Neutrophil (primary cell): ENCODE measurements at regions not wholly inside any gene's neighbourhood (a gene's known extent, or its start where the extent isn't known, plus 50 kb on each side); places are given as distances from the start of the nearest gene placed in this dataset.

Source experiments
- H3K27ac ChIP-seq: fragments of 200-600 bp; sonication (generic); 2 replicates; pipeline ENCODE4 v1.5.1; 2016; ENCODE audit warnings: mild to moderate bottlenecking, moderate library complexity
- H3K27me3 ChIP-seq: fragments of 200-600 bp; sonication (generic); 2 replicates; pipeline ENCODE4 v1.6.0; 2016; ENCODE audit warnings: mild to moderate bottlenecking
- H3K36me3 ChIP-seq: fragments of 200-600 bp; sonication (generic); 2 replicates; pipeline ENCODE4 v1.5.1; 2017
- H3K4me1 ChIP-seq, 2 experiments: fragments of 200-600 bp in 1 of 2; sonication (generic) in 1 of 2; 1 replicate in 1 of 2; 2 replicates in 1 of 2; pipeline versions ENCODE4 v1.5.1 to v1.6.1; 2013 to 2016; ENCODE audit warnings: low read depth in 1 of 2, low read length in 1 of 2, mild to moderate bottlenecking in 1 of 2, moderate library complexity in 1 of 2; ENCODE audit not compliant: control insufficient read depth in 1 of 2, insufficient read depth in 1 of 2
- H3K4me3 ChIP-seq, 2 experiments: fragments of 200-600 bp in 1 of 2; sonication (generic) in 1 of 2; 1 replicate in 1 of 2; 2 replicates in 1 of 2; pipeline ENCODE4 v1.5.1; 2013 to 2016; ENCODE audit warnings: low read depth in 1 of 2, low read length in 1 of 2, mild to moderate bottlenecking in 1 of 2, moderate library complexity in 1 of 2
- H3K9me3 ChIP-seq: fragments of 200-600 bp; sonication (generic); 2 replicates; pipeline ENCODE4 v1.5.1; 2016
- CTCF ChIP-seq: fragments of 200-600 bp; sonication (generic); IDR thresholded peaks from 2 replicates; pipeline ENCODE4 v1.5.1; 2016; ENCODE audit warnings: antibody characterized with exemption

GRCh38 chr10:81013771-81014170 is 476.1 kb downstream of the SH2D4B start:
- Histone ChIP-seq H3K4me3 (no peak overlapping the region), H3K27ac (no peak overlapping the region), H3K9me3 (no peaks in the 10 kb centered on the region), H3K27me3 (no peaks in the 10 kb centered on the region), H3K4me1 (peaks cover 0 to 9% of the 10 kb centered on the region in 2 experiments), H3K36me3 (no peaks in the 10 kb centered on the region)
- no peak for TF ChIP-seq CTCF

- no peaks in the 10 kb centered on the region for H3K9me3 ChIP-seq
- H3K27ac ChIP-seq = no peak overlapping the region
- H3K27me3 ChIP-seq = no peaks in the 10 kb centered on the region
- peaks cover 0 to 10% of the 10 kb centered on the region in 2 experiments for H3K4me1 ChIP-seq
- H3K36me3 ChIP-seq = no peaks in the 10 kb centered on the region
- no peak for TF ChIP-seq CTCF
- H3K4me3 ChIP-seq = no peak overlapping the region
Observed at GRCh38 chr10:81019029-81019890, 481.6 kb downstream of the SH2D4B start.

- no peak overlapping the region for H3K4me3 ChIP-seq
- H3K9me3 ChIP-seq = no peaks in the 10 kb centered on the region
- H3K4me1 ChIP-seq = peaks cover 0 to 8% of the 10 kb centered on the region in 2 experiments
- no peaks in the 10 kb centered on the region for H3K36me3 ChIP-seq
- no peaks in the 10 kb centered on the region for H3K27me3 ChIP-seq
- H3K27ac ChIP-seq = no peak overlapping the region
- no peak for TF ChIP-seq CTCF
Observed at GRCh38 chr10:81021428-81022129, 483.9 kb downstream of the SH2D4B start.

- no peak for TF ChIP-seq CTCF
- Histone ChIP-seq H3K36me3 (no peaks in the 10 kb centered on the region), H3K27me3 (no peaks in the 10 kb centered on the region), H3K4me3 (no peak overlapping the region), H3K4me1 (peaks cover 0 to 3% of the 10 kb centered on the region in 2 experiments), H3K9me3 (no peaks in the 10 kb centered on the region), H3K27ac (no peak overlapping the region)
Observed at GRCh38 chr10:81026591-81026990, 488.9 kb downstream of the SH2D4B start.

GRCh38 chr10:81027223-81027622 is 489.5 kb downstream of the SH2D4B start:
- Histone ChIP-seq H3K4me1 (no peaks in the 10 kb centered on the region), H3K27ac (no peak overlapping the region), H3K4me3 (no peak overlapping the region), H3K27me3 (no peaks in the 10 kb centered on the region), H3K9me3 (no peaks in the 10 kb centered on the region), H3K36me3 (no peaks in the 10 kb centered on the region)
- TF ChIP-seq CTCF = no peak
